ENCODE measurements at regions not wholly inside any gene's neighbourhood (a gene's known extent, or its start where the extent isn't known, plus 50 kb on each side); places are given as distances from the start of the nearest gene placed in this dataset.

GRCh38 chr16:26957283-26957859 is 109.4 kb upstream of the C16orf82 start:
- no peak for DNase-seq (ENCODE audit: low spot score)
- no peak for TF ChIP-seq CTCF (IDR thresholded peaks at IDR 0.05)
- no peaks in the 10 kb centered on the region for H3K4me1 ChIP-seq (ENCODE audit: control insufficient read depth in 1 of 2, low read depth in 2 of 2)
- H3K27ac ChIP-seq, result no peak overlapping the region
- H3K27me3 ChIP-seq (replicated peaks; ENCODE audit: insufficient read depth), result no peaks in the 10 kb centered on the region
- no peaks in the 10 kb centered on the region for H3K36me3 ChIP-seq
- H3K4me3 ChIP-seq, result no peak overlapping the region
- no peaks in the 10 kb centered on the region for H3K9me3 ChIP-seq
- ATAC-seq (ENCODE audit: insufficient number of reproducible peaks, low FRiP score, low read depth), result no peak

- no peak overlapping the region for H3K27ac ChIP-seq
- TF ChIP-seq CTCF (IDR thresholded peaks at IDR 0.05), result no peak
- H3K27me3 ChIP-seq (replicated peaks; ENCODE audit: insufficient read depth), result no peaks in the 10 kb centered on the region
- H3K4me1 ChIP-seq (ENCODE audit: control insufficient read depth in 1 of 2, low read depth in 2 of 2), result no peaks in the 10 kb centered on the region
- DNase-seq (ENCODE audit: low spot score) (no peak), ATAC-seq (ENCODE audit: insufficient number of reproducible peaks, low FRiP score, low read depth) (no peak)
- no peak overlapping the region for H3K4me3 ChIP-seq
- no peaks in the 10 kb centered on the region for H3K36me3 ChIP-seq
- H3K9me3 ChIP-seq, result no peaks in the 10 kb centered on the region
Measured at GRCh38 chr16:26959416-26960009, 107.2 kb upstream of the C16orf82 start.

- DNase-seq (ENCODE audit: low spot score) (no peak), ATAC-seq (ENCODE audit: insufficient number of reproducible peaks, low FRiP score, low read depth) (no peak)
- TF ChIP-seq CTCF (IDR thresholded peaks at IDR 0.05), result no peak
- H3K27me3 ChIP-seq (replicated peaks; ENCODE audit: insufficient read depth), result no peaks in the 10 kb centered on the region
- no peaks in the 10 kb centered on the region for H3K4me1 ChIP-seq (ENCODE audit: control insufficient read depth in 1 of 2, low read depth in 2 of 2)
- no peaks in the 10 kb centered on the region for H3K9me3 ChIP-seq
- no peaks in the 10 kb centered on the region for H3K36me3 ChIP-seq
- H3K27ac ChIP-seq, result no peak overlapping the region
- no peak overlapping the region for H3K4me3 ChIP-seq
Measured at GRCh38 chr16:26961459-26961858, 105.3 kb upstream of the C16orf82 start.

- H3K27ac ChIP-seq, result no peak overlapping the region
- H3K36me3 ChIP-seq, result no peaks in the 10 kb centered on the region
- no peak for TF ChIP-seq CTCF (IDR thresholded peaks at IDR 0.05)
- DNase-seq (ENCODE audit: low spot score) (no peak), ATAC-seq (ENCODE audit: insufficient number of reproducible peaks, low FRiP score, low read depth) (no peak)
- H3K4me3 ChIP-seq, result no peak overlapping the region
- H3K4me1 ChIP-seq (ENCODE audit: control insufficient read depth in 1 of 2, low read depth in 2 of 2), result no peaks in the 10 kb centered on the region
- H3K9me3 ChIP-seq, result no peaks in the 10 kb centered on the region
- H3K27me3 ChIP-seq (replicated peaks; ENCODE audit: insufficient read depth), result no peaks in the 10 kb centered on the region
Measured at GRCh38 chr16:26963109-26963508, 103.6 kb upstream of the C16orf82 start.

GRCh38 chr16:26969589-26970231 is 97.0 kb upstream of the C16orf82 start:
- ATAC-seq (ENCODE audit: insufficient number of reproducible peaks, low FRiP score, low read depth) (no peak), DNase-seq (ENCODE audit: low spot score) (no peak)
- no peak for TF ChIP-seq CTCF (IDR thresholded peaks at IDR 0.05)
- no peak overlapping the region for H3K27ac ChIP-seq
- no peaks in the 10 kb centered on the region for H3K36me3 ChIP-seq
- H3K4me3 ChIP-seq, result no peak overlapping the region
- no peaks in the 10 kb centered on the region for H3K4me1 ChIP-seq (ENCODE audit: control insufficient read depth in 1 of 2, low read depth in 2 of 2)
- no peaks in the 10 kb centered on the region for H3K27me3 ChIP-seq (replicated peaks; ENCODE audit: insufficient read depth)
- no peaks in the 10 kb centered on the region for H3K9me3 ChIP-seq
